Choroid plexus epithelial cell (primary cell): ENCODE measurements at regions not wholly inside any gene's neighbourhood (a gene's known extent, or its start where the extent isn't known, plus 50 kb on each side); places are given as distances from the start of the nearest gene placed in this dataset.

ENCODE experiments used
- DNase-seq: peaks from one replicate; pipeline ENCODE4 v3.0.0-alpha.2; 2010; ENCODE audit warnings: low read depth
- H3K4me3 ChIP-seq: 2 replicates; pipeline ENCODE4 v1.5.1; 2011; ENCODE audit warnings: low read depth, mild to moderate bottlenecking, control low read depth, low read length, moderate library complexity
- TF ChIP-seq, protein P1 (sequence below): conservative IDR thresholded peaks from 2 replicates; pipeline ENCODE4 v1.5.1; 2011; ENCODE audit warnings: low read depth, mild to moderate bottlenecking, control low read depth, inconsistent platforms, low read length, moderate library complexity

DNA sequence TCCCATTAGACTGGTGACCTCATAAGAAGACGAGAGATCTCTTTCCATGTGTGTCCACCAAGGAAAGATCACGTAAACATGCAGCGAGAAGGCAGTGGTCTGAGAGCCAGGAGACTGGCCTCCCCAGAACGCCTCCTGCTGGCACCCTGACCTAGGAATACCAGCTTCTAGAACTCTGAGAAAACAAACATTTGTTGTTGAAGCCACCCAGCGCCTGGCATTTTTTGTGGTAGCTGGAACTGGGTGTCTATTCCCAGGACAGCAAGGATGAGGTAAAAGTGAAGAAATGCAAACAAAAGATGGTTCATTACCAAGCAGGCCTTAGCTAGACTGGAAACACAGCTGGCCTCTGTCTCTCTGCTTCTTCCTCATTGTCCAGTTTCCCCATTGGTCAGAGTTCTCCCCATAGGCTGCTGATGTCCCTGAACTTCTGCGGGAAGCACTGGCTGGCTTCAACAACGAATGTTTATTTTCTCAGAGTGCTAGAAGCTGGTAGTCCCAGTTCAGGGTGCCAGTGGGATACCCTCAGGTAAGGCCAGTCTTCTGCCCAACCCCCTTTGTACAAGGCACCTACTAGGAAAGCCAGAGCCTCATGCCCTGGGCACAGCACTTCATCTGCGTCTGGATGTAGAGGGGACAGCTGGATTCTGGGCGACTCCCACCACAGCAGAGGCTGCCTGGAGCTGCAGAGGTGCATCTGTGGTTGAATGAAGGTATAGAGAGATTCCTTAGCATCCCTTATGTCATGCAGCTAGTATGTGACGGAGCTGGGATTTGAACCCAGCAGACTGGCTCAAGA, 304.9 kb downstream of the TCERG1L start:
- TF ChIP-seq, protein P1, sequence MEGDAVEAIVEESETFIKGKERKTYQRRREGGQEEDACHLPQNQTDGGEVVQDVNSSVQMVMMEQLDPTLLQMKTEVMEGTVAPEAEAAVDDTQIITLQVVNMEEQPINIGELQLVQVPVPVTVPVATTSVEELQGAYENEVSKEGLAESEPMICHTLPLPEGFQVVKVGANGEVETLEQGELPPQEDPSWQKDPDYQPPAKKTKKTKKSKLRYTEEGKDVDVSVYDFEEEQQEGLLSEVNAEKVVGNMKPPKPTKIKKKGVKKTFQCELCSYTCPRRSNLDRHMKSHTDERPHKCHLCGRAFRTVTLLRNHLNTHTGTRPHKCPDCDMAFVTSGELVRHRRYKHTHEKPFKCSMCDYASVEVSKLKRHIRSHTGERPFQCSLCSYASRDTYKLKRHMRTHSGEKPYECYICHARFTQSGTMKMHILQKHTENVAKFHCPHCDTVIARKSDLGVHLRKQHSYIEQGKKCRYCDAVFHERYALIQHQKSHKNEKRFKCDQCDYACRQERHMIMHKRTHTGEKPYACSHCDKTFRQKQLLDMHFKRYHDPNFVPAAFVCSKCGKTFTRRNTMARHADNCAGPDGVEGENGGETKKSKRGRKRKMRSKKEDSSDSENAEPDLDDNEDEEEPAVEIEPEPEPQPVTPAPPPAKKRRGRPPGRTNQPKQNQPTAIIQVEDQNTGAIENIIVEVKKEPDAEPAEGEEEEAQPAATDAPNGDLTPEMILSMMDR: no peak
- DNase-seq: no peak
- no peak overlapping the region for H3K4me3 ChIP-seq

DNA sequence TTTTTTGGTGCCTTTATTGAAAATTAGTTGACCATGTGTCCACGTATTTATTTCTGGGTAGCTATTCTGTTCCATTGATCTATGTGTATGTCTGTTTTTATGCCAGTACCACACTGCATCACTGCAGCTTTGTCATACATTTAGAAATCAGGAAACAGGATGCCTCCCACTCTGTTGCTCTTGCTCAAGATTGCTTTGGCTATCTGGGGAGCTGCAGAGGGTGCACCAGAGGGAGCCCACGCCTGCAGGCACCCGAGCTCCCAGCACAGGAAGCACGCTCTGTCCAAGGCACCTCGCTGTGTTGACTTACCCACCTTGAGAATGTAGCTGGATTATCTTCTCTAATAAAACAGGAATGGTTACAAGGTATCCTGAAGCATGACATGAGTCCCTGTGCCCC, 301.7 kb downstream of the TCERG1L start:
- no peak overlapping the region for H3K4me3 ChIP-seq
- TF ChIP-seq, protein P1: no peak
- DNase-seq: no peak

DNA sequence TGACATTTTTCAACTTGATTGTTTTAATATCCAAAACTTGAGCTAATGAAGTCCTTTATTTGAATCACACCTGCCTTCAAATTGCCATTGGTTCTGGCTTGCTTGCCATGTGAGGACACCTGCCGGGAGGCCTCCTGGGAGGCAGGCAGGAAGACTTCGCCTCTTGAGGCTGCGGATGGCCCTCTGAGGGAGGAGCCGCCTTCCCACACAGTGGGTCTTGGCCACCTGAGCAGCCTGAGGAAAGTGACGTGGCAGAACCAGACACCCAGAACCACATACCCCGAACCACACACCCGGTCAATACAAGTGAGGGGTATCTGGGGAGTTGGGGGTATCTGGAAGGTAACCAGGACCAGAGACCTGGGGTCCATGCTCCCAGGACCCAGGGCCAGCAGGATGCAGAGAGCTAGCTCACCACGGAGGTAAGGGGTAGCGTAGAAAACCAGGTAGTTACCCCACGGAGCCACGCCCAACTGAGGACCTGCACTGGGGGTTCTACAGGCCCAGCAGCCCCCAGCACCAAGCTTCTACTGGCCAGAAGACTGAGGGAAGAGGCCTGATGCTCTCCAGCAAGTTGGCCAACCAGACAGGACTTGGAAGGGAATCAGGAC, 300.5 kb downstream of the TCERG1L start:
- H3K4me3 ChIP-seq: no peak overlapping the region
- no peak for DNase-seq
- TF ChIP-seq, protein P1: no peak

DNA sequence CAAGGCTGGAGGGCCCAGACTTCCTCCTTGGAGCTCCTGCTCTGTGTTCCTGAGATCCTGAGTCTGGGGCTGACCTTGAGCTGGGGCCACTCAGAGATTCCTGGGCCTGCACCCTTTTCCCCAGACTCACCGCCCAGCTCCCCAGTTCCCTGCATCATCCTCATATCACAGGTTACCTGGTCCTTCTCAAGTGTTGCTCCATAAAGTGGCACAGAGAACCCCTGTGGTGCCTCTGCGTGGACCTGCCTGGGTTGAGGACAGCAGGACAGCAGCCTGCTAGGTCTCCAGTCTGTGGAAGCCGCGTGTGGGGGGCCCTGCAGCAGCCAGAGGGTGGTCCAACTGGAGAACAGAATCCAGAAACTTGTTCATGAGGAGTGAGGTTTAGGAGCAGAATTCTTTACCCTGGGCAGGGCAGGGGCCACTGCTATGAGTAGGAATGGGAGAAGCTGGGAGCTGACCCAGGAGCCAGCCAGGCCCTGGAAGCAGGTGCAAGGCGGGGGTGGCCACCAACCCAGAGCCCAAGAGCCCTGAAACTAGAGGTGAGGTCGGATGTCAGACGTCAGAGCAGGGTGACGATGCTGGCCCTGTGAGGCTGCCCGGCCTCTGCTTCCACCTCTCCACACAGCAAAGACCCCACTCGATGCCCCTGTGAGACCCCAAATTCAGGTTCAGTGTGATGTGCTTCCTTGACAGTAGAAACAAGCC, 299.4 kb downstream of the TCERG1L start:
- TF ChIP-seq, protein P1: no peak
- no peak overlapping the region for H3K4me3 ChIP-seq
- DNase-seq: no peak

DNA sequence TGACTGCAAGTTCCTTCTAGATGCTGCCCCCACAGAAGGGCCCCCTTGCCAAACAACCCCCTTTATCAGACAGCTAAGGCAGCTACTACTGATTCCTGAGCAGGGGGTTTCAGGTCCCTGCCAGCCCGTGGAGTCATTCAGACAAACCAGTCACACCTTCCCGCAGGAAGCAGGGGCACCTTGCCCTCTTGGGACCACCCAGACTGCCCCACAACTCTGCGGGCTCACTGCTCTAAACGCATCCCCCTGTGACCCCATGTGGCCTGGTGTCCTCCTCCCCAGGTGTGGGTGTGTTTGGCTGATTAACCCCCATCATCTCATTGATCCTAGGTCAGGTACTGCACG, 298.9 kb downstream of the TCERG1L start:
- no peak overlapping the region for H3K4me3 ChIP-seq
- TF ChIP-seq, protein P1: no peak
- no peak for DNase-seq

DNA sequence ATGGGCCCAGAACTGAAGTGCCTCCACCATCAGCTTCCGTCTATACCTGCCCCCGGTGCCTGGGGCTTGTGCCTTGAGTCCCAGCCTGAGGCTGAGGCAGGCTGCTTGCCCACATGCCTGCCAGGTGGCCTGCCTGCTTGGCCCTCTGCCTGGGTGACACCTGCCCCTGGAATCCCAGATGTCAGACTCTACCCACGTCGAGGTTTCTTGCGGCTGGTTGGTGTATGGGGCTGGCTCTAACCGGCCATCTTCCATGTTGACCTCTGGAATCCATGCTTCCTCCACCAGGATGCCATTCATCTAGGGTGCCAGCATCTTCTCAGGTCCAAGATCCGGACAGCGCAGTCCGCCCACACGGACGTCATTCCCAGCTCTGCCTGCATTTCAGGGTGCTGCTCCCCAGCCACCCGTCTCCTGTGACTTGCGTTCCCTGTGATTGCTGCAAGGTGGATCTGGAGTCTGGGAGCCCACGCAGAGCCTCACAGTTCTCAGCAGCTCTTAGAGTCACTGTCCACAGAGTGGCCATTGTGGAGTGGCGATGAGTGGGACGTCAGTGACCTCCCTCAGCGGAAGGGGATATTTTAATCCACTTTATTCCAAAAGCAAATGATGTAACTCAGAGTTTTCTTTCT, 298.1 kb downstream of the TCERG1L start:
- no peak overlapping the region for H3K4me3 ChIP-seq
- TF ChIP-seq, protein P1: no peak
- no peak for DNase-seq
